ENCODE measurements at regions not wholly inside any gene's neighbourhood (a gene's known extent, or its start where the extent isn't known, plus 50 kb on each side); places are given as distances from the start of the nearest gene placed in this dataset.

DNA sequence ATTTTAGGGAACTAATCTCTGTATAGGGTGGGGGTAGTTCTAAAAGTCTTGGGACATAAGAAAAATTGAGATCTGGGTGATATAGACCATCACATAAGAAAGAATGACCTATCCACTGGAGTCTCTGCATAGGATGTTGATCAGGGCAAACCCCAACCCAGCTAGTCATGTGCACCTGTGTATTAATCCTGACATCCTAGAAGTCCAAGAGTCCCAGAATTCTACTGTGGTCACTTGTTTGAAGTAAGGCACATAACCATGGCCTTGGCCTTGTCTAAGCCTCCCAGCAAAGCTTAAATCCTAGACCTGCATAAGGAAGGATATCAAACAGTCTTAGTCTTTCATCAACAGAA, 334.1 kb upstream of the DCN start:
- TF ChIP-seq GATA2 (IDR thresholded peaks at IDR 0.05; ENCODE audit: low read depth, low read length) (no peak), GATA3 (IDR thresholded peaks at IDR 0.05; ENCODE audit: low read depth, low read length) (no peak)
